SKM-1 treated with dmso at 0.1 percent for 144 hours (cell line): ENCODE measurements at regions not wholly inside any gene's neighbourhood (a gene's known extent, or its start where the extent isn't known, plus 50 kb on each side); places are given as distances from the start of the nearest gene placed in this dataset.

Experiments
- DNase-seq: peaks from one replicate; lab custom pipeline; 2025; ENCODE audit not compliant: unreplicated experiment; lab: John Stamatoyannopoulos, UW

GRCh38 chr15:45941367-45941766 is 306.5 kb downstream of the SQOR start:
- DNase-seq = no peak

- no peak for DNase-seq
Observed at GRCh38 chr15:45943240-45943639, 308.4 kb downstream of the SQOR start.

GRCh38 chr15:45946111-45946510 is 311.3 kb downstream of the SQOR start:
- no peak for DNase-seq

- DNase-seq = no peak
Observed at GRCh38 chr15:45948181-45948621, 313.4 kb downstream of the SQOR start.

GRCh38 chr15:45958924-45959323 is 324.1 kb downstream of the SQOR start:
- DNase-seq = no peak

GRCh38 chr15:45962733-45963132 is 327.9 kb downstream of the SQOR start:
- no peak for DNase-seq

- DNase-seq = no peak
Observed at GRCh38 chr15:45970542-45970941, 335.7 kb downstream of the SQOR start.

GRCh38 chr15:45980366-45980765 is 345.5 kb downstream of the SQOR start:
- no peak for DNase-seq

GRCh38 chr15:45981625-45982024 is 346.8 kb downstream of the SQOR start:
- DNase-seq = no peak

GRCh38 chr15:45991863-45992262 is 357.0 kb downstream of the SQOR start:
- DNase-seq = no peak

GRCh38 chr15:45993072-45993471 is 358.2 kb downstream of the SQOR start:
- no peak for DNase-seq

- DNase-seq = no peak
Observed at GRCh38 chr15:45993508-45993907, 358.7 kb downstream of the SQOR start.

GRCh38 chr15:45995800-45996199 is 361.0 kb downstream of the SQOR start:
- no peak for DNase-seq

GRCh38 chr15:46014532-46014931 is 379.7 kb downstream of the SQOR start:
- no peak for DNase-seq

GRCh38 chr15:46034755-46035154 is 399.9 kb downstream of the SQOR start:
- no peak for DNase-seq

GRCh38 chr15:46039703-46040102 is 404.9 kb downstream of the SQOR start:
- DNase-seq = no peak

- DNase-seq = no peak
Observed at GRCh38 chr15:46041905-46042304, 407.1 kb downstream of the SQOR start.

- no peak for DNase-seq
Observed at GRCh38 chr15:46059921-46060594, 425.2 kb downstream of the SQOR start.

GRCh38 chr15:46061002-46061401 is 426.2 kb downstream of the SQOR start:
- DNase-seq = no peak

- no peak for DNase-seq
Observed at GRCh38 chr15:46077220-46077619, 442.4 kb downstream of the SQOR start.

GRCh38 chr15:46079046-46079445 is 444.2 kb downstream of the SQOR start:
- DNase-seq = no peak

GRCh38 chr15:46080016-46080415 is 445.2 kb downstream of the SQOR start:
- DNase-seq = no peak
